ENCODE measurements at regions not wholly inside any gene's neighbourhood (a gene's known extent, or its start where the extent isn't known, plus 50 kb on each side); places are given as distances from the start of the nearest gene placed in this dataset.

DNA sequence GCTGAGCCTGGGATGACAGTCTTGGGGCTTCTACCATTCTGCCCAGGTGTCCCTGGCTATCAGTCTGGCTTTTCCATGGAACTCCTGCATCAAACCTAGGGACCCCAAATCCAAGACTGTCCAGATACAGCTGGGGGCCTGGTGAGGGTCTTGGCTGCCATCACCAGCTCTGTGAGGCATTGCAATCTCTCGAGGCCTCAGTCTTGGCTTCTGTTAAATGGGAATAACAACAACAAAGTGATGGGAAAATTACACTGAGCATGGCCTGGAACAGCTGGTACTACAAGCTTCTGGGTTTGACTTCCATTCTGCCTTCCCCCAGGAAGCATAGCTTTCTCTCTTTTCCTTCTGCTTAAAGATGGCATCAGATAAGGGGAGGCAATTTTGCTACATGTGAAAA, 50.0 kb upstream of the LCTL start:
- DNase-seq = no peak

GRCh38 chr15:66617137-66618090, 51.6 kb upstream of the LCTL start:
- DNase-seq = peak; percentile 13

- DNase-seq = no peak
Observed at GRCh38 chr15:66619152-66619903, 53.5 kb upstream of the LCTL start.

DNA sequence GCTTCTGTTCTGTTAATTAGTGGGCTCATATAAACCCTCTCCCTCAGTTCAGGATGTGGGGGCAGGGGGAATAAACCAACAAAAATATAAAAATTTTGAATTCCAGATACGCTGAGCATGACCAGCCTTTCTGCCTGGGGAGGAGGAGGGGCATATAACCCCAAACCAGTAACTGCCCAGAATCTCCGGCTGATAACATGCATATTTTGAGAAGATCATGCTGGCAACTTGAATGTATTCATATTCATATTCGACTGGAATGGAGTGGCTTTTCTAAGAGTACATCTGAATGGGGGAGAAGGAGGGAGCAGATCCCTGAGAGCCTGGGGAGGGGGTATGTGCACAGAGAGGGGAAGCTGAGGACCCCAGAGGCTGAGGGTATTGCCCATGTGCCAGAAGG, 54.5 kb upstream of the LCTL start:
- no peak for DNase-seq

- DNase-seq = no peak
Observed at GRCh38 chr15:66620744-66621344, 55.0 kb upstream of the LCTL start.

- no peak for DNase-seq
Observed at GRCh38 chr15:66621491-66622467, 56.0 kb upstream of the LCTL start.

DNA sequence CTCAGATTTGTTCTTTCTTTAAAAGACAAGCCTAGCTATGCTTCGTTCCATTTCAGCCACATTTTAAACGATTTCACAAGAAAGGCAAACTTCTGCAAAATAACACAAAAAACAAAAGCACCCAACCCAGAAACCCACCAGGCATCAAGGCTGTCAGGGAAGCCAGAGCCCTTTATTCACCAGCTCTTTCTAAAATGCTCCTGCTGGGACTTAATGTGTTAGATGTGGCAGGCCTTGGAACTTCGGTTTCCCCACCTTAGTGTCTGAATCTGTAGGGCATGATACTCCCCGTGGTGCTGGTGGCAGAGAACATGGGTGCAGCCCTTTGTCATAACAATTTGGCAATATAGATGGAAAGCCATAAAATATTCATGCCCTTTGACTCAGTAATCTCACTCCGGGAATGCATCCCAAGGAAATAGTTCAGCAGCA, 56.8 kb upstream of the LCTL start:
- no peak for DNase-seq

GRCh38 chr15:66623801-66624453, 58.1 kb upstream of the LCTL start:
- no peak for DNase-seq

GRCh38 chr15:66625531-66625930, 59.7 kb upstream of the LCTL start:
- no peak for DNase-seq

- DNase-seq = no peak
Observed at GRCh38 chr15:66625974-66626373, 60.2 kb upstream of the LCTL start.

GRCh38 chr15:66628976-66629723, 63.4 kb upstream of the LCTL start:
- DNase-seq = no peak

DNA sequence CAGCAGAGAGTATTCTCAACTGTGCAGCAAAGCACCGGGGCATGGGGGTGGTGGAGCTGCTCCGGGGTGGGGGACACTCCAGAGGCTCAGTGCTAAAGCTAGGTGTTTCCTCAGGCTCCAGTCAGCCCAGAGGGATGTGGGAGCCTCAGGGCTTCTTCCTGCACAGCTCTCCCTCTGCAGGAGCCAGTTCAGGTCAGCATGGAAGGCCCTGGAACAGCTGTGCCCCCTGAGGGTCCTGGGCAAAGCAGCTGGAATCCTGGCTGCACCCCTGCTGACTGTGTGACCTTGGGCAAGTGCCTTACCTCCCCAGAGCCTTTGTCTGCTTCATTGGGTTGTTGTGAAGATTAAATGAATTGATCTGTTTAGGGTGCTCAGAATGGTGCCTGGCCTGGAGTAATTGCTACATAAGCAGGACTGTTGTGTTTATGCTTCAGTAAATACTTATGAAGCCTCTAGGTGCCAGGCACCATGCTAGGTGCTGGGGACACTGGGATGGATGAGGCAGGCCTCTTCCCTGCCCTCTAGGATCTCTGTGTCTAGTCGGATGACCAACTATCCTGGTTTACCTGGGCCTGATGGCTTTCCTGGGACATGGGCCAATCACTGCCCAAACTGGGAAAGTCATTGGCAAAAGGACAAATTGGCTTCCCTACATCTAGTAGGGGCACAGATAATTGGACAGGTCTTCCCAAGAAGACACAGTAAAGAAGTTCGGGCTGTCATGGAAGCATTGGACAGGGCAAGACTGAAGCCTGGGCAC, 64.2 kb upstream of the LCTL start:
- no peak for DNase-seq

DNA sequence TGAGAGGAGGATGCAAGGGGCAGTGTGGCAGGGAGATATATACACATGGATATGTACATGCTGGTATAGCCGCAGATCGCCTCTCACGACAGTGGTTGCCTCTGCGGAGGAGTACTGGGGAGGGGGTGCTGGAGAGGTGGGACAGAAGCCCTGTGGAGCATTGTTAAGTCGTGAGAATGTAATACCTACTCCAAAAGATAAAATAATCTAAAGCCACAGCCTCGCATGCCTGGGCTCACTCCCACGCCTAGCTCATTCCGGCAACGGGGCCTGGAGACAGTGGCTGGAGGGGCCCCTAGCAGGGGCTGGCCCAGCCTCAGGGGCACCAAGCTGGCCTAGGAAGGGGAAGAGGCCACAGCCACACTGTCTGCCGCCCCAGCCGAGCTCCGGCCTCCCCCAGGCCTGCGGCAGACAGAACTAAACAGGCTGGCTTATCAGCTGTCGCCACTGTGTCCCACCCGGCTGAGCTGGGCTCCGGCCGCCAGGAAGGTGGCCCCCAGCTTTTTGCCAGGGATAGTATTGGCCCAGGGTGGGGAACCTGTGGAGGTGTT, 65.1 kb upstream of the LCTL start:
- DNase-seq = no peak

DNA sequence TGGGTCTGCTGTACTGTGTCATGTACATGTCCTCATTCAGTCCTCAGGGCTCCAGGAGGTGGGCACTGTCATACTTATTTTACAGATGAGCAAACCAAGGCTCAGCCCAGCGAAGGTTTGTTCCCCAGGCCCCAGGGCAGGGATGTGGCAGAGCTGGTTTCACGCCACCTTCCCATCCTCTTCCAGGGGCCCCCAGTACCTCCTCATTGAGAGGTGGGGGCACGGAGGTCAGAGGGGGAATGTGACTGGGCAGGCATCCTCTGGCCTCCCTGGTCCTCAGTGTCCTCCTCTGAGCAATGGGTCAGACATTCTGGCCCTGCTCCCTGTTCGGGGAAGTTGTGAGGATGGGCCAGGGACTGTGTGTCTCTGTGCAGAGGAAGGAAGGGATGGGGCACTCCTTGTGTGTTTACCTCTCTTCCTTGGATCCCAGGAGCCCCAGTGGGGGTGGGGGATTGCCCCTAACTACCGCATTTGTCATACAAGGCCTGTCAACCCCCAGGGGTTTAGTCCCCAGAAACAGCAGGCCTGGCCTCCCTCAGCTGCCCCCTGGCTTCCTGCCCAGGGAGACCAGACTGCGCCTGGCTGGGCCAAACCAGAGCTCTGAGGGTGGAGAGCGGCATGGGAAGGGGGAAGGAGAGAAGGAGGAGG, 65.9 kb upstream of the LCTL start:
- no peak for DNase-seq

DNA sequence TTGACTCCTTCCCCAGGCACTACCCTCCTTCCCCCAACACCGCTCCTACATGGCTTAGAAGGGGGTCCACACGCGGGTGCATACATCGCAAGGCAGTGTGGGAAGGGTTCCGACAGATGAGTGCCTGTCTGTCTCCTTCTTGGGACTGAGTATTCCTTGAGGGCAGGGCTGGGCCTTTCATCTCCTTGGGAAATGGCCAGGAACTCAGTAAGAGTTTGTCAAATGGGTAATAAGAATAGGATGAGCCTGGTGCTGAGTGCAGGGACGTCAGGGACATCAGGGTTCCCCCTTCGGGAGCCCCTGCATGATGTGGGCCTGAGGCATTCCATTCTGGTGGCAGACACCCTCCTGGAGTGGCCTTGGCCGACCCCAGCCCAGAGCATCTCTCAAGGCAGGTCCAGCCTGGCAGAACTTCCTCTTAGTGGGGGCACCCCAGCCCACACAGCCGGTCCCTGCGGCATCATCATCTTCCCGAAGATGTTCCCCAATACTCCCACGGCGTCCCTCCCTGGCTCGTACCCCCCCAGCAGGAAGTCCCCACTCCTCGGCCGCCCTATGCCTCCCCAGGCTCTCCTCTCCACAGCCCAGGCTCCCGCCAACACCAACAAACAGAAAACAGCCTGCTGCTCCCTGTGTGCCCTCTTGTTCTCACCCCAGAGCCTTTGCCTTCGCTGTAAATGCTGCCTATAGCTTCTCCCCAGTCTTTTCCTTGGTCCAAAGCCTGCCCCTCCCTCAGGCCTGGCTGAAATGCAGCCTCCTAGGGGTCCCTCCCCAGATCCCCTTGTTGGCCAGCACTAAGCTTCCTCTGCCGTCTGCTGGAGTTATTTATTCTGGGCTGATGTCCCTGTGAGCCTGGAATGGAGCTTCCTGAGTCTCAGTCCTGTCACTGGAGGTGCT, 67.5 kb upstream of the LCTL start:
- no peak for DNase-seq

GRCh38 chr15:66633938-66634250, 68.1 kb upstream of the LCTL start:
- no peak for DNase-seq

- no peak for DNase-seq
Observed at GRCh38 chr15:66634540-66634939, 67.5 kb upstream of the SMAD6 start.

- DNase-seq = no peak
Observed at GRCh38 chr15:66635006-66635405, 67.0 kb upstream of the SMAD6 start.

DNA sequence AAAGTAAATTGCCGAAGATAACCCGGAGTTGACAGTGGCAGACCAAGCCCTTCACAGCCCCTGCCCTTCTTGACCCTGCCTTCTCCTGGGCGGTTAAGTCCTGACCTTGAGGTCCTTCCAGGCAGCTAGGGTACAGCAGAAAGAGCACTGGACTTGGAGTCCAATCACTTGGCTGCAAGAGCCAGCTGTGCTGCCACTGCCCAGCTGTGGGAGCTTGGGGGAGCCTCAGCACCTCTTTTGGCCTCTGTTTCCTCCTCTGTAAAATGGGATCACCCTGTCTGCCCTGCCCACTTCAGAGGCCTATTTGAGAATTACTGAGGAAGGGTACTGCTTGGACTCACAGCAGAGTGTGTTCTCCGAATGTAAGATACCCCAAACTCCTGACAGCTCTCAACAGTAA, 66.2 kb upstream of the SMAD6 start:
- DNase-seq = no peak
